GM18511 (cell line): ENCODE measurements at regions not wholly inside any gene's neighbourhood (a gene's known extent, or its start where the extent isn't known, plus 50 kb on each side); places are given as distances from the start of the nearest gene placed in this dataset.

Experiments
- ATAC-seq: cut with Tn5 transposase; IDR thresholded peaks from one replicate; pipeline ENCODE4 v1.9.1; 2021; ENCODE audit warnings: mild to moderate bottlenecking, moderate library complexity; ENCODE audit not compliant: unreplicated experiment

GRCh38 chr14:25552826-25553225 lies 502.9 kb upstream of the STXBP6 start:
- no peak for ATAC-seq

DNA sequence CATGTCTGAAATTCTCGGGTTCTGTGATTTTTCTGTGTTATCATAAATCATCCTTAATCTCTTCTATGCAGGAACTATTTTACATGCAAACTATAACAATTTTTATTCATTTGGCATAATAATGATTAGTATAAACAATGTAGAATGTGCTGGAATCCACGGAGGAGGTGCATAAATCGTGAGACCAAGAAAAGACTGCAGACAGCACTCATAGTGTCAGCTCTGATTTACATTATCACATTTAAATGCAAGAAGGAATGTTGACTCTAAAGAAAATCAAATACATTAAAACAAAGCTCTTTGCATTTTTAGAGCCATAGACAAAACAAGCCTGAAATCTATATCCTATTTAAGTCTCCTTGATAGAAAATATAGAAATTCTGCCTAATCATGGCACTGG lies 501.7 kb upstream of the STXBP6 start:
- no peak for ATAC-seq

- ATAC-seq: no peak
These were observed 496.9 kb upstream of the STXBP6 start for GRCh38 chr14:25546826-25547225.

DNA sequence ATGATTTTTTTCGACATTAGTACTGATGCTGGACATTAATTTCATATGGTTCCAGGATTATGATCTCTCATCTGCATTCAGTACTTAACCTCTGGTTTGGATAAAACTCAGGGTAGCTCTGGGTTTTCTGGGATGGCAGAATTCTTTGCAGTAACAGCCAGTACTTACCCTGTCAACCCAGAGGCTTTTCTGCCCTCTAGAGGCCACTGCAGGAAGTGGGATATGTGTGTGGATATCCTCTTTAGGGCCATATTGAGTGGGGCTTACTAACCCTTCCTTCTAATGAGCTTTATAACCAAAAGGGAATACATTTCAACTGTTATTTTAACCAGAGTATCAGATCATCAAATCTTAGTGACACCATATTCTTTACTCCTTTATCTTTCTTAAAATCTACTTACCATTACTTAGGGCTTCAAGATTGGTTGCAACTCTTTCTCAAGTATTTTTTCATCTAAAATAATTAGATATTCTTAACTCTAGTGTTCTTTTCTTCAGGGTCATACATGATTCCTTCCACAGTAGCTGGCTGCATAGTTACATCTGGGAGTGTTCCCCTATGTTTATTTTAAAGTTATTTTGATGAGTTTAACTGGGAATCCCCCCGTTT lies 488.0 kb upstream of the STXBP6 start:
- ATAC-seq: no peak

DNA sequence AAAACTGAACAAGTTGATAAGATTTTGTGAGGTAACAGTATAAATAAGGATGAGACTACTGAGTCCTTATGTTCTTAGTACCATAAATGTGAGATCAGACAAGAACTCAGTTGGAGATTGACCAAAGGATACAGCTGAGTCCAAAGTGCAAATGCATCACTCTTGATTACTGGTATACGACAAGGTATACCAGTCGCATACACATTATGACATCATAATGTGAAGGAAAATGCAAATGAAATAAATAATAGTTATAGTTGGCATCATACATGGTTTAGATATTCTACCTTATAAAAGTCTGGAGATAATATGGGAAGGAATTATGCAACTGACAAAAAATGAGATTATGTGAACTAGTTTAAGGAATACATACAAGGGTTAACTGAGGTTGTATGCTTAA lies 476.3 kb upstream of the STXBP6 start:
- ATAC-seq: no peak

DNA sequence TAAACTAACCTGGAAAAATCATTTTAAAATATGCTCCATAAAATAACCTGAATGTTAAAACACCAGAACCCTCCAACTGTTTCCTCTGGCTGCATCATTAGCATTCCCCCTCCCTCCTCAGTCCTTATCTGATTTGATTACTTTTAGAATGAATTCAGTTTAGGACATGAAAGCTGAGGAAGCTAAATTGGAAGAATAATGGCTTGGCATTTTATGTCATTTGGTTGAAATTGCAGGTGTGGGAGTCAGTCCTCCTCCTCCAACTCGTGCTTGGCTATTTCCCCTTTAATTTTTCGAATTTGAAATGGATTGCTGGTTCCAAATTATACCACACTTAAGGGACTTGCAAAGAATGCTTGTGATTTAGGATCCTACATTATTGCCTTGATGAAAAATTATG lies 473.0 kb upstream of the STXBP6 start:
- ATAC-seq: no peak

GRCh38 chr14:25522116-25522515 lies 472.2 kb upstream of the STXBP6 start:
- ATAC-seq: no peak

DNA sequence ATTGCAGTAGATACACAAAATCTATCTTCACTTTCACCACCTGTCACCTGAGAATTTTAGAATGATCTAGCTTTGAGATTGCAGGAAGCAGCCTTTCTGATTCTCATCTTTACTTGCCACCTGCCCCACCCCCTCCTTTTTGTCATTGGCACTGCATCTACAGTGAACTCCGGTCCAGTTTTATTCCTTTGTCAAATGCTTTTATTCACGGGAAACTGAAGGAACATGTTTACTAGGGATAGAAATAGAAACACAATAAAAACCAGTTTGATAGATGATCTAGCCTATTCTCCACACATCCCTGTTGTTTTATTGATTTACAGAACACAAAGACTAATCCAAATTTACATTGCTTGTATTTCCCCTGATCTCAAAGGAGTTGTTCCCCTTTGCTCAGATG lies 471.7 kb upstream of the STXBP6 start:
- ATAC-seq: no peak

- ATAC-seq: no peak
These were observed 470.9 kb upstream of the STXBP6 start for GRCh38 chr14:25520821-25521220.

GRCh38 chr14:25518364-25518763 lies 468.4 kb upstream of the STXBP6 start:
- ATAC-seq: no peak

DNA sequence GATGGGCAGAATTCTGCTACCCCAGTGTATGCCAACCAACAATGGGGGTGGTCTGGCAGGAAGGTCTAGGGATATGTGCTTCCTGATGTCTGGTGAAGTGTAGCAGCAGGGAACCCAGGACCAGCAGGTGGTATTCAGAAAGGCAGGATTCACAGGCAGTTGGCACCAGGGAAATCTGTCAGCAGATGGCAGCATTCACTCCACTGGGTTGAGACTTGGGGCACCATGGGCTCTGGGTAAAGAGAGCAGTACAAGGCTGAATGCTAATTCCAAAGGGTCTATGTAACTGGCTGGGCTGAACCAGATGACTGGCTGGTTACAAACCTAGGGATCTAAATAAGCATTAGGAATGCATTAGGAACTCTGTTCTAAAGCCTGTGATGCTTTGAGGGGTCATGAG lies 466.9 kb upstream of the STXBP6 start:
- ATAC-seq: no peak

DNA sequence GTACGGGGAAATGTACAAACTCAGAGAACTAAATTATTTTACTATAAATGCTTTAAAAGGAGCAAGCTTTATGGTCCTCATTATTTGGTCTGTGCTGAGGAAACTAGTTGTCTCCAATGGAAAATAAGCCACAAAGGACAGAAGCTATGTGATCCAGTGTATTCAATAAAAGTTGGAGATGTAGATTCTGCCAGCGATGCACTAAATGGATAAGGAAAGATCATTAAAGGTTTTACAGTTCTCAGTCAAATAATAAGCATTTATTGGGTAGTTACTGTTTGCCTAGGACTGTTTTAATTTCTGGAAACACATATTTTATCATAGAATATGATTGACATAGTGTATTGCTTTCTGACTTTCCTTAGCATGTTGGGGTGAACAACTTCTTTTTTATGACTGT lies 458.9 kb upstream of the STXBP6 start:
- ATAC-seq: no peak

- no peak for ATAC-seq
These were observed 451.8 kb upstream of the STXBP6 start for GRCh38 chr14:25501749-25502148.

- ATAC-seq: no peak
These were observed 439.0 kb upstream of the STXBP6 start for GRCh38 chr14:25488961-25489360.

DNA sequence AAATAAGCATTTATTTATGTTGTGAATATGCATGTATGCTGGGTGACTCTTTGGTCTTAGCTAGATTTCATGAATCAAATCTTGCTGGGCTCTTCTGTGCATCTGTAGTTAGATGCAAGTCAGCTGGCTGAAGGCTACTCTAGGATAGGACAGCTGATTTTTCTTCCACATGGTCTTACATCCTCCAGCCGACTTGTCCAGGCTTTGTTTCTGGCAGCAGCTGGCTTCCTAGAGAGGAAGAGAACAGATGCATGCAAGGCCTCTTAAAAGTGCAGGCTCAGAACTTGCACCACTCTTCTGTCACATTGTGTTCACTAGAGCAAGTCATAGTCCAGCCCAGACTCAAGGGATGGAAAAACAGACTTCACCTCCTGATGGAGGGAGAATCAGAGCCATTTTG lies 435.4 kb upstream of the STXBP6 start:
- no peak for ATAC-seq

DNA sequence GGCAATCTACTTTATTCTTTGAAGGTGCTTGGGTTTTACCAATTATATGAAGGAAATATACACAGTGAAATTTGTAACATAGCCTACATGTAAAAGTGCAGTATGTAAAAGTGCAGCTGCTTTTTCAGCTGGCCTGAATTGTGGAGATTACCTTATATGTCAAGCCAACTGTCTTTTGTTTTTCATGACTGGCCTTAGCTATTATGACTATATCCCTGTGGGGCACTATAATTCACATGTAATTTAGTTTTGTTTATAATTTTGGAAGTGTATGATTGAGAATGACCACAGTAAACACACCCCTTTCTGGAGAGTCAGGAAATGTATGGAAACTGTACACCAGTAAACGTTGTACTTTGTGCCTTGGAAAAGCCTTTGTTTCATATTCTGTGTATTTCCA lies 435.0 kb upstream of the STXBP6 start:
- no peak for ATAC-seq

DNA sequence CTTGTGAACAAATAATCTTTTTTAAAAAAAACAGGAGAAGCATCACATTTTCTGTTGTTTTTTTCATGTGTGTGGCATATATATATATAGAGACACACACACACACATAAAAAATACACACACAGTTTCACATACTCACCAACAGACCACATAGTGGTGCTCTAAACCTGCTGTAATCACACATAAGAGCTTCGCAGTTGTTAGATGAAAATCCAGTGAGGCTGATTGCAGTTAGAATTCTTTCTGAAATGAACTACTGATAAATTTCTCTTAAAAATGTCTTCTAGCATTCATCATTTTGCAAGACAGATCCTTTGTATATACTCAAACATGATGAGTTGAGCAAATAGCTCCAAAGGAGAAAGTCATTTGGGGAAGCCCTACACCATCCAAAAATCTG lies 434.3 kb upstream of the STXBP6 start:
- ATAC-seq: no peak

GRCh38 chr14:25477316-25478098 lies 427.6 kb upstream of the STXBP6 start:
- ATAC-seq: no peak

DNA sequence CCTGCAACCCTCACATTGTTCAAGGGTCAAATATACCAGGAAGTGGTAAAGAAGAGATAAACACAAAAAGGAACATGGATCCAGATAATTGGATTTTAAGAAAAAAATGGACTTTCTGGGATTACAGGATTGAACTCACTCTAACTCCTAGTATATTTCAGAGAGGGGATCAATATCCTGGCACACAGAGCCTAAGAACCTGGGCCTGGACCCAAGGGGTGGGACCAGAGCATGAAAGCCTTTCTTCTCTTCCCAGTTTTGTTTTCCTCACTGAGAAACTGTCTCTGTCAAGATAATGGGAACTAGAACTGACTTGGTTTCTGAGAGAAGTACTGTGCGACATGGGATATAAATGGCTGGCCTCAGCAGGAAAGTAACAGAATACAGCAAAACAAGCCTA lies 422.8 kb upstream of the STXBP6 start:
- ATAC-seq: no peak

DNA sequence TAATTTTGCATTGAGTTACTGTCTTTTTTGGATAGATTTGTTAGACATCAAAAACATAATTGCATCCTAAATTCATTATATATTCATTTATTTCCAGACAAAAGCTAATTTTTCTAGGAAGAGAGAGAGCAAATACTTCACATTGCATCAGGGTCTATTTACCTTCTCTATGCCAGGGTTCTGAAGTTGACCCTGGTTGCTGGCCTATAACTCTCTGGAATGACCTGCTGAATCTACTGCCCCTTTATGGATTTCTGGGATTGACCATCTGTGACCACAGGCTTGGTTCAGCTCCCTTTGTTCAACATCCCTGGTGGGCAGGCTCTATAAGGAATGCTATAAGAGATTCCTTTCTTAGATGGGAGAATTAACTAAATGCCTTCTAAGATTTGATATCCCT lies 414.8 kb upstream of the STXBP6 start:
- ATAC-seq: no peak

GRCh38 chr14:25464078-25464477 lies 414.1 kb upstream of the STXBP6 start:
- ATAC-seq: no peak

DNA sequence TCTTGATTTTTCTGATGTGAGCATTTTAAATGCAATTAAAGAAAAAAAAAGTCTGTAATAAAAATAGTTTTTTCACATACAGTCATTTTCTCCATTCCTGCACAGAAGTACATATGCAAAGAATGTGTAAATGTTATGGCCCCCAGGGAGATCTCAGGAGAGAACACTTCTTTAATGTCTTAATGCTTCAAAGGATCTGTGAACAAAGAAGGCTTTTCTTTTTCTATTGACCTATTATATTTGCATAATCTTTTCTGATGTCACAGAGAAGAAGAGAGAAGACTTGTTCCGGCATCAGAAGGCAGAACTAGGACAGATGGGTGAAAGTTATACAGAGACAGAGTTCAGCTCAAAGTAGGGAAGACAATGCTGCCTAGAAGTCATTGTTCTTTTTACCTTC lies 413.5 kb upstream of the STXBP6 start:
- no peak for ATAC-seq

- no peak for ATAC-seq
These were observed 411.8 kb upstream of the STXBP6 start for GRCh38 chr14:25461780-25462179.
